PC-3 (cell line): ENCODE measurements at regions not wholly inside any gene's neighbourhood (a gene's known extent, or its start where the extent isn't known, plus 50 kb on each side); places are given as distances from the start of the nearest gene placed in this dataset.

ENCODE experiments used
- EZH2 ChIP-seq: fragments of 300-600 bp; sonication (generic); IDR thresholded peaks from one replicate; pipeline ENCODE4 v1.6.1; 2017; ENCODE audit warnings: antibody characterized with exemption, mild to moderate bottlenecking, low read length; ENCODE audit not compliant: unreplicated experiment
- TF ChIP-seq, protein P1 (sequence below): fragments of 300-600 bp; sonication (generic); conservative IDR thresholded peaks from 2 replicates; pipeline ENCODE4 v1.5.1; 2017; ENCODE audit warnings: antibody characterized with exemption, low read depth, mild to moderate bottlenecking, low read length

DNA sequence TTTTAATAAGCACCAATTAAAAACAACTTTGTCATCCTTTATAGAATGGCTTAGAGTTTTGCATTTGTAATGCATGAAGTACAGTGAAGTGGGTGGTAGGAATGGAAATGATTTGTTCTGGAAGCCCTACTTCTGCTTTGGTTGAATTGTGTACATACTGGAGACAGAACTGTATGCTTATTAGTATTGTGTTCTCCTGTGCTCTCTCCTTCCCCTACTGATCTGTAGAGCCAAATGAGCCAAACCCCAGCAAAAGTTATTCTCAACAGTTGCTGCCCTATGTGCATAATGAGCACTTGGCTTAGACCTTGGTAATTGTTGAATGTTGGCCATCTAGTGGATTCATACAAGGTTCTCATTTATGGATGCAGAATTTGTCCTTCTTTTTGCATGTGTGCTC lies 916.1 kb downstream of the GALC start:
- TF ChIP-seq, protein P1, sequence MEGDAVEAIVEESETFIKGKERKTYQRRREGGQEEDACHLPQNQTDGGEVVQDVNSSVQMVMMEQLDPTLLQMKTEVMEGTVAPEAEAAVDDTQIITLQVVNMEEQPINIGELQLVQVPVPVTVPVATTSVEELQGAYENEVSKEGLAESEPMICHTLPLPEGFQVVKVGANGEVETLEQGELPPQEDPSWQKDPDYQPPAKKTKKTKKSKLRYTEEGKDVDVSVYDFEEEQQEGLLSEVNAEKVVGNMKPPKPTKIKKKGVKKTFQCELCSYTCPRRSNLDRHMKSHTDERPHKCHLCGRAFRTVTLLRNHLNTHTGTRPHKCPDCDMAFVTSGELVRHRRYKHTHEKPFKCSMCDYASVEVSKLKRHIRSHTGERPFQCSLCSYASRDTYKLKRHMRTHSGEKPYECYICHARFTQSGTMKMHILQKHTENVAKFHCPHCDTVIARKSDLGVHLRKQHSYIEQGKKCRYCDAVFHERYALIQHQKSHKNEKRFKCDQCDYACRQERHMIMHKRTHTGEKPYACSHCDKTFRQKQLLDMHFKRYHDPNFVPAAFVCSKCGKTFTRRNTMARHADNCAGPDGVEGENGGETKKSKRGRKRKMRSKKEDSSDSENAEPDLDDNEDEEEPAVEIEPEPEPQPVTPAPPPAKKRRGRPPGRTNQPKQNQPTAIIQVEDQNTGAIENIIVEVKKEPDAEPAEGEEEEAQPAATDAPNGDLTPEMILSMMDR = no peak
- no peak for TF ChIP-seq EZH2
